Right atrium auricular region (tissue), 2 donors: ENCODE measurements at regions not wholly inside any gene's neighbourhood (a gene's known extent, or its start where the extent isn't known, plus 50 kb on each side); places are given as distances from the start of the nearest gene placed in this dataset.
A peak's percentile ranks its signal among the peaks of the same experiment; 100 is the strongest.
"Not testable (repeated sequence)": the region's sequence is repeated elsewhere in the genome, so short reads cannot be mapped to it uniquely, and the experiment has no call there.

Source experiments
- DNase-seq: peaks from one replicate; pipeline ENCODE4 v3.0.0-alpha.2; 2019; ENCODE audit warnings: low spot score
- H3K27ac ChIP-seq, 2 donors: fragments of 200-600 bp; sonication (generic); 1 replicate in 1 of 2; 2 replicates in 1 of 2; pipeline ENCODE4 v1.5.1; 2016 to 2019
- H3K27me3 ChIP-seq, 2 donors: fragments of 200-600 bp; sonication (generic); one replicate each; pipeline versions ENCODE4 v1.5.1 to v1.6.0; 2017 to 2019
- H3K36me3 ChIP-seq: fragments of 200-600 bp; sonication (generic); one replicate; pipeline ENCODE4 v1.5.1; 2016
- H3K4me1 ChIP-seq, 2 donors: fragments of 200-600 bp; sonication (generic); one replicate each; pipeline versions ENCODE4 v1.5.1 to v1.6.0; 2017 to 2019
- H3K4me3 ChIP-seq, 2 donors: fragments of 200-600 bp; sonication (generic); 1 replicate in 1 of 2; 2 replicates in 1 of 2; pipeline ENCODE4 v1.5.1; 2017 to 2019; ENCODE audit warnings: mild to moderate bottlenecking in 1 of 2, moderate library complexity in 1 of 2
- H3K9me3 ChIP-seq, 2 donors: fragments of 200-600 bp; sonication (generic); one replicate each; pipeline ENCODE4 v1.5.1; 2019
- CTCF ChIP-seq, 2 donors: fragments of 200-600 bp; sonication (generic); IDR thresholded peaks; one replicate each; pipeline ENCODE4 v1.5.1; 2019; ENCODE audit warnings: antibody characterized with exemption in 2 of 2

- no peak for DNase-seq
- Histone ChIP-seq H3K27me3 (no peaks in the 10 kb centered on the region), H3K4me3 (no peak overlapping the region), H3K9me3 (no peaks in the 10 kb centered on the region), H3K27ac (peak overlapping the region; percentile 84 to 85), H3K4me1 (peaks cover 0 to 37% of the 10 kb centered on the region in 2 donors), H3K36me3 (no peaks in the 10 kb centered on the region)
- TF ChIP-seq CTCF (IDR thresholded peaks at IDR 0.05), result no peak
Measured at GRCh38 chr2:237209885-237210284, 124.2 kb downstream of the COPS8 start.

- TF ChIP-seq CTCF (IDR thresholded peaks at IDR 0.05), result no peak
- Histone ChIP-seq H3K9me3 (no peaks in the 10 kb centered on the region), H3K4me1 (peaks cover 0 to 35% of the 10 kb centered on the region in 2 donors), H3K4me3 (no peak overlapping the region), H3K27ac (peak overlapping the region; percentile 84 to 85), H3K36me3 (no peaks in the 10 kb centered on the region), H3K27me3 (no peaks in the 10 kb centered on the region)
- peak; percentile 54 for DNase-seq
Measured at GRCh38 chr2:237210297-237210696, 124.6 kb downstream of the COPS8 start.

GRCh38 chr2:237210763-237211162 is 125.1 kb downstream of the COPS8 start:
- Histone ChIP-seq H3K36me3 (no peaks in the 10 kb centered on the region), H3K27me3 (no peaks in the 10 kb centered on the region), H3K4me3 (no peak overlapping the region), H3K27ac (peak overlapping the region; percentile 84 to 85), H3K4me1 (peaks cover 0 to 31% of the 10 kb centered on the region in 2 donors), H3K9me3 (no peaks in the 10 kb centered on the region)
- TF ChIP-seq CTCF (IDR thresholded peaks at IDR 0.05), result no peak
- DNase-seq, result peak; percentile 56

GRCh38 chr2:237212356-237213279 is 126.9 kb downstream of the COPS8 start:
- not testable (repeated sequence) for DNase-seq, H3K27ac ChIP-seq, H3K36me3 ChIP-seq, H3K9me3 ChIP-seq, H3K27me3 ChIP-seq, H3K4me3 ChIP-seq
- H3K4me1 ChIP-seq, result peaks cover 0 to 16% of the 10 kb centered on the region in 2 donors

GRCh38 chr2:237213315-237214022 is 127.8 kb downstream of the COPS8 start:
- H3K27me3 ChIP-seq, result no peaks in the 10 kb centered on the region
- no peaks in the 10 kb centered on the region for H3K9me3 ChIP-seq
- no peak for TF ChIP-seq CTCF (IDR thresholded peaks at IDR 0.05)
- peak overlapping the region in 1 of 2 donors; percentile 10 for H3K27ac ChIP-seq
- H3K4me3 ChIP-seq, result no peak overlapping the region
- no peaks in the 10 kb centered on the region for H3K36me3 ChIP-seq
- peaks cover 0 to 9% of the 10 kb centered on the region in 2 donors for H3K4me1 ChIP-seq
- no peak for DNase-seq

GRCh38 chr2:237214030-237214675 is 128.5 kb downstream of the COPS8 start:
- Histone ChIP-seq H3K27ac (peak overlapping the region in 1 of 2 donors; percentile 10), H3K36me3 (no peaks in the 10 kb centered on the region), H3K4me3 (no peak overlapping the region), H3K4me1 (peaks cover 0 to 2% of the 10 kb centered on the region in 2 donors), H3K27me3 (no peaks in the 10 kb centered on the region), H3K9me3 (no peaks in the 10 kb centered on the region)
- no peak for DNase-seq
- no peak for TF ChIP-seq CTCF (IDR thresholded peaks at IDR 0.05)
